HUES48 (cell line): ENCODE measurements at regions not wholly inside any gene's neighbourhood (a gene's known extent, or its start where the extent isn't known, plus 50 kb on each side); places are given as distances from the start of the nearest gene placed in this dataset.

Source experiments
- H3K27ac ChIP-seq: one replicate; pipeline ENCODE4 v1.7.0; 2013; ENCODE audit warnings: low read depth, low read length, inconsistent platforms
- H3K27me3 ChIP-seq: 2 replicates; pipeline ENCODE4 v1.6.1; 2013; ENCODE audit warnings: mild to moderate bottlenecking, low read length; ENCODE audit not compliant: control insufficient read depth, insufficient read depth
- H3K36me3 ChIP-seq: 2 replicates; pipeline ENCODE4 v1.6.1; 2013; ENCODE audit warnings: low read length; ENCODE audit not compliant: control insufficient read depth, insufficient read depth
- H3K4me1 ChIP-seq: 2 replicates; pipeline ENCODE4 v1.6.1; 2013; ENCODE audit warnings: mild to moderate bottlenecking, low read length; ENCODE audit not compliant: control insufficient read depth, insufficient read depth
- H3K4me3 ChIP-seq: 2 replicates; pipeline ENCODE4 v1.5.1; 2013; ENCODE audit warnings: mild to moderate bottlenecking, low read depth, low read length
- H3K9ac ChIP-seq: 2 replicates; pipeline ENCODE4 v1.6.1; 2013; ENCODE audit warnings: mild to moderate bottlenecking, low read depth, low read length, moderate library complexity
- H3K9me3 ChIP-seq: 2 replicates; pipeline ENCODE4 v1.6.1; 2013; ENCODE audit warnings: low read length; ENCODE audit not compliant: control insufficient read depth, insufficient read depth

GRCh38 chr4:122973465-122973864, 51.1 kb upstream of the NUDT6 start:
- no peak overlapping the region for H3K9ac ChIP-seq
- H3K9me3 ChIP-seq, result peaks cover 39% of the 10 kb centered on the region
- no peaks in the 10 kb centered on the region for H3K4me1 ChIP-seq
- H3K36me3 ChIP-seq, result peaks cover 17% of the 10 kb centered on the region
- no peaks in the 10 kb centered on the region for H3K27me3 ChIP-seq
- H3K4me3 ChIP-seq, result no peak overlapping the region
- no peak overlapping the region for H3K27ac ChIP-seq

- Histone ChIP-seq H3K4me3 (no peak overlapping the region), H3K9me3 (peaks cover 41% of the 10 kb centered on the region), H3K4me1 (no peaks in the 10 kb centered on the region), H3K36me3 (peaks cover 39% of the 10 kb centered on the region), H3K27ac (no peak overlapping the region), H3K9ac (no peak overlapping the region), H3K27me3 (no peaks in the 10 kb centered on the region)
Observed at GRCh38 chr4:122976111-122976510, 53.7 kb upstream of the NUDT6 start.

- H3K9ac ChIP-seq, result no peak overlapping the region
- H3K4me3 ChIP-seq, result no peak overlapping the region
- H3K27me3 ChIP-seq, result no peaks in the 10 kb centered on the region
- H3K9me3 ChIP-seq, result peaks cover 41% of the 10 kb centered on the region
- peaks cover 39% of the 10 kb centered on the region for H3K36me3 ChIP-seq
- H3K4me1 ChIP-seq, result no peaks in the 10 kb centered on the region
- no peak overlapping the region for H3K27ac ChIP-seq
Observed at GRCh38 chr4:122977103-122977502, 54.7 kb upstream of the NUDT6 start.

- Histone ChIP-seq H3K27me3 (no peaks in the 10 kb centered on the region), H3K4me1 (no peaks in the 10 kb centered on the region), H3K9ac (no peak overlapping the region), H3K27ac (no peak overlapping the region), H3K36me3 (peaks cover 41% of the 10 kb centered on the region), H3K4me3 (no peak overlapping the region), H3K9me3 (peaks cover 41% of the 10 kb centered on the region)
Observed at GRCh38 chr4:122978109-122978508, 55.7 kb upstream of the NUDT6 start.

- Histone ChIP-seq H3K9ac (no peak overlapping the region), H3K4me3 (no peak overlapping the region), H3K36me3 (peaks cover 36% of the 10 kb centered on the region), H3K9me3 (peaks cover 38% of the 10 kb centered on the region), H3K27me3 (no peaks in the 10 kb centered on the region), H3K4me1 (no peaks in the 10 kb centered on the region), H3K27ac (no peak overlapping the region)
Observed at GRCh38 chr4:122978789-122979188, 56.4 kb upstream of the NUDT6 start.

GRCh38 chr4:122980860-122981259, 58.5 kb upstream of the NUDT6 start:
- Histone ChIP-seq H3K27me3 (no peaks in the 10 kb centered on the region), H3K4me3 (no peak overlapping the region), H3K27ac (no peak overlapping the region), H3K36me3 (peaks cover 36% of the 10 kb centered on the region), H3K9me3 (peaks cover 28% of the 10 kb centered on the region), H3K4me1 (no peaks in the 10 kb centered on the region), H3K9ac (no peak overlapping the region)

GRCh38 chr4:122988696-122989095, 66.3 kb upstream of the NUDT6 start:
- 0 out of 2 replicates have a peak, but pooled peaks cover 4% of the 10 kb centered on the region for H3K36me3 ChIP-seq
- peaks cover 3% of the 10 kb centered on the region; the same call in 1 of the 2 replicates for H3K9me3 ChIP-seq
- no peaks in the 10 kb centered on the region for H3K27me3 ChIP-seq
- H3K27ac ChIP-seq, result no peak overlapping the region
- H3K4me1 ChIP-seq, result no peaks in the 10 kb centered on the region
- H3K4me3 ChIP-seq, result no peak overlapping the region
- no peak overlapping the region for H3K9ac ChIP-seq

GRCh38 chr4:122990891-122991290, 68.5 kb upstream of the NUDT6 start:
- Histone ChIP-seq H3K36me3 (0 out of 2 replicates have a peak, but pooled peaks cover 4% of the 10 kb centered on the region), H3K4me1 (no peaks in the 10 kb centered on the region), H3K9ac (no peak overlapping the region), H3K27me3 (no peaks in the 10 kb centered on the region), H3K4me3 (no peak overlapping the region), H3K27ac (no peak overlapping the region), H3K9me3 (peaks cover 3% of the 10 kb centered on the region; the same call in 1 of the 2 replicates)

GRCh38 chr4:122992057-122992456, 69.7 kb upstream of the NUDT6 start:
- Histone ChIP-seq H3K27ac (no peak overlapping the region), H3K9ac (no peak overlapping the region), H3K4me1 (no peaks in the 10 kb centered on the region), H3K27me3 (no peaks in the 10 kb centered on the region), H3K4me3 (no peak overlapping the region), H3K9me3 (peaks cover 3% of the 10 kb centered on the region; the same call in 1 of the 2 replicates), H3K36me3 (0 out of 2 replicates have a peak, but pooled peaks cover 4% of the 10 kb centered on the region)

GRCh38 chr4:122992641-122993040, 70.2 kb upstream of the NUDT6 start:
- Histone ChIP-seq H3K27me3 (no peaks in the 10 kb centered on the region), H3K9me3 (peaks cover 2% of the 10 kb centered on the region; the same call in 1 of the 2 replicates), H3K9ac (no peak overlapping the region), H3K36me3 (0 out of 2 replicates have a peak, but pooled peaks cover 4% of the 10 kb centered on the region), H3K27ac (no peak overlapping the region), H3K4me3 (no peak overlapping the region), H3K4me1 (no peaks in the 10 kb centered on the region)

GRCh38 chr4:122996350-122996749, 74.0 kb upstream of the NUDT6 start:
- Histone ChIP-seq H3K9ac (no peak overlapping the region), H3K9me3 (no peaks in the 10 kb centered on the region), H3K4me3 (no peak overlapping the region), H3K36me3 (no peaks in the 10 kb centered on the region), H3K27ac (no peak overlapping the region), H3K4me1 (no peaks in the 10 kb centered on the region), H3K27me3 (no peaks in the 10 kb centered on the region)
